ENCODE measurements at regions not wholly inside any gene's neighbourhood (a gene's known extent, or its start where the extent isn't known, plus 50 kb on each side); places are given as distances from the start of the nearest gene placed in this dataset.

GRCh38 chr13:62246581-62246980 is 830.9 kb upstream of the PCDH20 start:
- H3K27me3 ChIP-seq, result no peaks in the 10 kb centered on the region
- TF ChIP-seq, protein P1, sequence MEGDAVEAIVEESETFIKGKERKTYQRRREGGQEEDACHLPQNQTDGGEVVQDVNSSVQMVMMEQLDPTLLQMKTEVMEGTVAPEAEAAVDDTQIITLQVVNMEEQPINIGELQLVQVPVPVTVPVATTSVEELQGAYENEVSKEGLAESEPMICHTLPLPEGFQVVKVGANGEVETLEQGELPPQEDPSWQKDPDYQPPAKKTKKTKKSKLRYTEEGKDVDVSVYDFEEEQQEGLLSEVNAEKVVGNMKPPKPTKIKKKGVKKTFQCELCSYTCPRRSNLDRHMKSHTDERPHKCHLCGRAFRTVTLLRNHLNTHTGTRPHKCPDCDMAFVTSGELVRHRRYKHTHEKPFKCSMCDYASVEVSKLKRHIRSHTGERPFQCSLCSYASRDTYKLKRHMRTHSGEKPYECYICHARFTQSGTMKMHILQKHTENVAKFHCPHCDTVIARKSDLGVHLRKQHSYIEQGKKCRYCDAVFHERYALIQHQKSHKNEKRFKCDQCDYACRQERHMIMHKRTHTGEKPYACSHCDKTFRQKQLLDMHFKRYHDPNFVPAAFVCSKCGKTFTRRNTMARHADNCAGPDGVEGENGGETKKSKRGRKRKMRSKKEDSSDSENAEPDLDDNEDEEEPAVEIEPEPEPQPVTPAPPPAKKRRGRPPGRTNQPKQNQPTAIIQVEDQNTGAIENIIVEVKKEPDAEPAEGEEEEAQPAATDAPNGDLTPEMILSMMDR (IDR thresholded peaks at IDR 0.05), result no peak
- no peak for TF ChIP-seq POLR2A (IDR thresholded peaks at IDR 0.05)
- no peaks in the 10 kb centered on the region for H3K36me3 ChIP-seq (replicated peaks in 1 of 2)
- H3K9me3 ChIP-seq (replicated peaks in 1 of 3), result no peaks in the 10 kb centered on the region
- no peak overlapping the region for H3K27ac ChIP-seq
- no peak for DNase-seq
- no peak overlapping the region for H3K4me3 ChIP-seq
- H3K4me1 ChIP-seq (replicated peaks in 1 of 2), result no peaks in the 10 kb centered on the region
- intact Hi-C loops (cut with DNase I), result no loop called here
- WGBS, 4 donors, result 94 to 100% (median 99%) methylated on average over 1 of the region's 1 CpG

DNA sequence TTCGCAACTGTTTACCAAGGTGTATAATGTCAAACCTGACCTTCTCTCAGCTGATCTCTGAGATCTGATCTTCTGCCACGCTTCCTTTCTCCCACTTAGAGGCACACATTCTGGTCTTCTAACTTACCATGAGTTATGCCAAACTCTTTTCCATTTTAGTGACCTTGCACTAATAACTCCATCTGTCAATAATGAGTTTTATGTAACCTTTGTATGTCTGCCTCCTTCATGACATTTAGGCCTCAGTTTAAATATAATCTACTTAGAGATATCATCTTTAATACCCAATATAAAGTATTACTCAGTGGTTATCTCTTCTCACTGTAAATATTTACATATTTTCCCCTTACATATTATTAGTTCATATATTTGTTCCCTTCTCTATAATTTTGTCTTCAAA is 827.5 kb upstream of the PCDH20 start:
- no peak for DNase-seq
- 84 to 88% (median 87%) methylated on average over 2 of the region's 2 CpGs for WGBS, 4 donors
- H3K4me1 ChIP-seq (replicated peaks in 1 of 2), result no peaks in the 10 kb centered on the region
- intact Hi-C loops (cut with DNase I), result no loop called here
- H3K27me3 ChIP-seq, result no peaks in the 10 kb centered on the region
- no peak overlapping the region for H3K27ac ChIP-seq
- H3K4me3 ChIP-seq, result no peak overlapping the region
- no peaks in the 10 kb centered on the region for H3K9me3 ChIP-seq (replicated peaks in 1 of 3)
- no peaks in the 10 kb centered on the region for H3K36me3 ChIP-seq (replicated peaks in 1 of 2)
- TF ChIP-seq, protein P1 (IDR thresholded peaks at IDR 0.05), result no peak
- no peak for TF ChIP-seq POLR2A (IDR thresholded peaks at IDR 0.05)

- Histone ChIP-seq H3K27me3 (no peaks in the 10 kb centered on the region), H3K4me1 (replicated peaks in 1 of 2) (no peaks in the 10 kb centered on the region), H3K27ac (no peak overlapping the region), H3K36me3 (replicated peaks in 1 of 2) (no peaks in the 10 kb centered on the region), H3K9me3 (replicated peaks in 1 of 3) (no peaks in the 10 kb centered on the region), H3K4me3 (no peak overlapping the region)
- no peak for DNase-seq
- WGBS, 4 donors, result 51 to 70% (median 60%) methylated on average over 2 of the region's 2 CpGs
- intact Hi-C loops (cut with DNase I), result no loop called here
- TF ChIP-seq, protein P1 (IDR thresholded peaks at IDR 0.05), result no peak
- TF ChIP-seq POLR2A (IDR thresholded peaks at IDR 0.05), result no peak
These were observed 819.3 kb upstream of the PCDH20 start for GRCh38 chr13:62234780-62235440.

GRCh38 chr13:62210951-62211350 is 795.3 kb upstream of the PCDH20 start:
- TF ChIP-seq POLR2A (IDR thresholded peaks at IDR 0.05), result no peak
- TF ChIP-seq, protein P1 (IDR thresholded peaks at IDR 0.05), result no peak
- Histone ChIP-seq H3K27me3 (no peaks in the 10 kb centered on the region), H3K27ac (no peak overlapping the region), H3K9me3 (replicated peaks in 1 of 3) (peaks cover 0 to 5% (median 0%) of the 10 kb centered on the region in 3 donors), H3K4me3 (no peak overlapping the region), H3K36me3 (replicated peaks in 1 of 2) (no peaks in the 10 kb centered on the region), H3K4me1 (replicated peaks in 1 of 2) (no peaks in the 10 kb centered on the region)
- intact Hi-C loops (cut with DNase I), result no loop called here
- no peak for DNase-seq
- 44 to 73% (median 51%) methylated on average over 2 to 3 of the region's 3 CpGs for WGBS, 4 donors
